ENCODE measurements at regions not wholly inside any gene's neighbourhood (a gene's known extent, or its start where the extent isn't known, plus 50 kb on each side); places are given as distances from the start of the nearest gene placed in this dataset.

DNA sequence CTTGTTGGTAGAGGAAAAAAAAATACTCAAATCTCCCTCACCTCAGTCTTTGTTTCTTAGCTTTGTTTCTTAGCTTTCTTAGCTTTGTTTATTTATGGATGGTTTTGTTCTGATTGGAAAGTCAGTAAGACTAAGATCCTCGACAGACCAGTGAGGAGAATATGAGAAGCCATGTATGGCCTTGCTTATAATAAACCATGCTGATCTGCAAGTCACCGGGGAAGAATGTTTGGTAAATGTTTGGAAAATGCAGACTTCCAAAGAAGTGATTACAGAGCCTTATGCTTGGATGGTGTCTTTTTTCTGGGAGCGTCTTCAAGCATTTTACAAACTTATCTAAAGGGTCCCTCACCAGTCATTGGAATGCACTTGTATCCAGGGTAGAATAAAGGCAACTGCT lies 90.1 kb upstream of the NOCT start:
- ChIA-PET CTCF (interaction anchor here (4.1 kb wide), 1 partner anchor 13 kb away, joined by 12 read pairs; no protein-coding TSS in a partner anchor), POLR2A (interaction anchor here (0.7 kb wide), 1 partner anchor 183 kb away, joined by 3 read pairs; no protein-coding TSS in a partner anchor)
- DNase-seq (ENCODE audit: extremely low spot score) = no peak
- TF ChIP-seq CTBP1 (IDR thresholded peaks at IDR 0.05; ENCODE audit: borderline replicate concordance) (no peak), ZNF384 (IDR thresholded peaks at IDR 0.05) (no peak), BHLHE40 (IDR thresholded peaks at IDR 0.05; ENCODE audit: borderline replicate concordance) (no peak), L3MBTL2 (conservative IDR thresholded peaks at IDR 0.05) (no peak), ARNT (IDR thresholded peaks at IDR 0.05) (no peak), FOXK2 (IDR thresholded peaks at IDR 0.05) (no peak), HDGF (IDR thresholded peaks at IDR 0.05; ENCODE audit: borderline replicate concordance) (no peak), FOXA1 (IDR thresholded peaks at IDR 0.05) (no peak), NFRKB (IDR thresholded peaks at IDR 0.05) (no peak), FOXM1 (IDR thresholded peaks at IDR 0.05; ENCODE audit: borderline replicate concordance) (no peak), SP1 (IDR thresholded peaks at IDR 0.05) (no peak), ELF4 (IDR thresholded peaks at IDR 0.05) (no peak)

DNA sequence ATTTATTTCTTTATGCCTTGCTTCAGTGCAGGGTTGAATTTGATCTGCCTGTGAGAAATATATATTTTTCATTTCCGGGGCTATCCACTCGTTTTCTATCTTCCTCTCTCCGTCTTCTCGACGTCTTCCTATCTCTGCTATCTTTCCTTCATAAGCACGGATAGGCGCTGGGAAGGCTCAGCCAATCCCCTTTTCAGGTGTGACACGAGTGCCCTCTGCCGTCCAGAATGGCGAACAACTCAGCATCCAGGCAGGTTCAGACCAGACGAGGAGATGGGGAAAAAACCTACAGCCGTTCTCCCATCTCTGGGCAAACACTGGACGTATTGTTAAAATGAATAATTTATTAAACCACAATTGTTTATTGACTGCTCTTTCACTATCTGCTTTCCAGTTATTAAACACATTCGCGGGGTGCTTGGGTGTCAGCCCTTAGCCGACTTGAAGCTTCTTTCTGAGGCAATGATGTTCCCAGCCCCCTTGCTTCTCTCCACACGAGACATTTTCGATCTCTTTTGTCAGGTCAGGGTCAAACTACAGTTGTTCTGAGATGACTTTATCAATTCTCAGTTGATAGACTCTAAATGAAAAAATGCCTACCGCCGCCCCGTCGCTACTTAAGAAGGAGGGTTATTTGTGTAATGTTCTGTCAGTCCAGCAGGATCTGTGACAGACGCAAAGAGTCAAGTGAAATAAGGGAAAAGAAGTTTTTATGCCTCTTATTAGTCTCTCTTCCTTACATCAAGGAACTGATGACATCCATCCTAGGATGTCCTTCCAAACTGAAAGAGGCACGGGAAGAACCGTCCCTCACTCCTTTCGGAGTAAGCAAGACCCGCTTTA lies 96.3 kb upstream of the NOCT start:
- POLR2A ChIA-PET = no interaction called here
- TF ChIP-seq FOXK2 (IDR thresholded peaks at IDR 0.05) (no peak), PKNOX1 (IDR thresholded peaks at IDR 0.05) (no peak), ARNT (IDR thresholded peaks at IDR 0.05) (no peak), NFRKB (IDR thresholded peaks at IDR 0.05) (no peak), TARDBP (IDR thresholded peaks at IDR 0.05) (no peak), BHLHE40 (IDR thresholded peaks at IDR 0.05; ENCODE audit: borderline replicate concordance) (no peak), HDGF (IDR thresholded peaks at IDR 0.05; ENCODE audit: borderline replicate concordance) (no peak)
- CTCF ChIA-PET = interaction anchor here (0.7 to 2.5 kb wide), 9 partner anchors 8 to 1099 kb away, joined by 3 to 9 read pairs (median 4); no protein-coding TSS in a partner anchor
- DNase-seq (ENCODE audit: extremely low spot score) = peak; percentile 83

GRCh38 chr4:138918169-138918869 lies 97.3 kb upstream of the NOCT start:
- ChIA-PET POLR2A (no interaction called here), CTCF (interaction anchor here (0.6 to 2.5 kb wide), 3 partner anchors 9 to 115 kb away, joined by 3 to 9 read pairs (median 3); no protein-coding TSS in a partner anchor)
- DNase-seq (ENCODE audit: extremely low spot score) = no peak
- TF ChIP-seq CTBP1 (IDR thresholded peaks at IDR 0.05; ENCODE audit: borderline replicate concordance) (no peak), NFRKB (IDR thresholded peaks at IDR 0.05) (no peak), TARDBP (IDR thresholded peaks at IDR 0.05) (no peak), ARNT (IDR thresholded peaks at IDR 0.05) (no peak), FOXK2 (IDR thresholded peaks at IDR 0.05) (no peak), FOXM1 (IDR thresholded peaks at IDR 0.05; ENCODE audit: borderline replicate concordance) (no peak)

GRCh38 chr4:138916763-138917162 lies 98.8 kb upstream of the NOCT start:
- POLR2A ChIA-PET = no interaction called here

GRCh38 chr4:138915756-138916155 lies 99.8 kb upstream of the NOCT start:
- POLR2A ChIA-PET = no interaction called here
- DNase-seq (ENCODE audit: extremely low spot score) = no peak
- CTCF ChIA-PET = interaction anchor here (0.7 to 1.7 kb wide), 2 partner anchors 17 to 45 kb away, joined by 3 to 6 read pairs; no protein-coding TSS in a partner anchor
- TF ChIP-seq L3MBTL2 (conservative IDR thresholded peaks at IDR 0.05) (no peak), TARDBP (IDR thresholded peaks at IDR 0.05) (no peak), ZNF384 (IDR thresholded peaks at IDR 0.05) (no peak)

More at GRCh38 chr4:138916763-138917162, 98.8 kb upstream of the NOCT start:
- CTCF ChIA-PET = interaction anchor here (0.6 to 1.7 kb wide), 4 partner anchors 21 to 863 kb away, joined by 3 to 6 read pairs (median 4); no protein-coding TSS in a partner anchor
- no peak for TF ChIP-seq PKNOX1 (IDR thresholded peaks at IDR 0.05)
- DNase-seq (ENCODE audit: extremely low spot score) = no peak

DNA sequence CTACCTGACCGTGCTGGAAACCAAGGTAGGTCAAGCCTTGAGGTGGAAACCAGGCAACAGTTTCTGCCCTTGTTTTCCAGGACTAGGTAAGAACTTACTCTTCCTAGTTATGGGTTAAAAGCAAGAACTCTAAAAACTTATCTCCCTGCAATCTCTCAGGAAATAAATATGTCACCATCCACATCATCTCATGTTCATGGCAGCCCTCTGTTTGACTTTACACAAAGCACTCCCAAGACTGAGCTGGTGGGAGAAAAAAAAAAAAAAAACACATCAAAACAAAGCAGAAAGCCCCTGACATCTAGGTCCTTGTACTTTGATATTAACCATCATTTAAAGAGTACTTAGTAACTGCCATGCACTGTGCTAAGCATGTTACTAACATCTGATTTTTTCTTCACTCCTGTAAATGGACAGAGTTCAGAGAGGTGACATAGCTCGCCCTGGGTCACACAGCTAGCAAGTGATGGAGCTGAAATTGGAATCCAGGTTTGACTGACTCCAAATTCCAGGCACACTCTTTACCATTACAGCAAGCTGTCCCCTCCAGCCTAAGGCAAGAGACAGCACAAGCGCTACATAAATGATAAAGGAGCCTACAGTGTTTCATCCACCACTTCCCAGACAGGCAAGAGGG lies 102.8 kb upstream of the NOCT start:
- DNase-seq (ENCODE audit: extremely low spot score) = no peak
- POLR2A ChIA-PET = no interaction called here
- TF ChIP-seq SUZ12 (IDR thresholded peaks at IDR 0.05) (no peak), ZNF384 (IDR thresholded peaks at IDR 0.05) (no peak), BHLHE40 (IDR thresholded peaks at IDR 0.05; ENCODE audit: borderline replicate concordance) (no peak), FOXA1 (IDR thresholded peaks at IDR 0.05) (no peak), ARNT (IDR thresholded peaks at IDR 0.05) (no peak), PKNOX1 (IDR thresholded peaks at IDR 0.05) (no peak), ELF4 (IDR thresholded peaks at IDR 0.05) (no peak), LEF1 (IDR thresholded peaks at IDR 0.05; ENCODE audit: borderline replicate concordance) (no peak), FOXM1 (IDR thresholded peaks at IDR 0.05; ENCODE audit: borderline replicate concordance) (no peak), HDGF (IDR thresholded peaks at IDR 0.05; ENCODE audit: borderline replicate concordance) (no peak), NFRKB (IDR thresholded peaks at IDR 0.05) (no peak), CTBP1 (IDR thresholded peaks at IDR 0.05; ENCODE audit: borderline replicate concordance) (no peak), SP1 (IDR thresholded peaks at IDR 0.05) (no peak), L3MBTL2 (conservative IDR thresholded peaks at IDR 0.05) (no peak), FOXK2 (IDR thresholded peaks at IDR 0.05) (no peak), TARDBP (IDR thresholded peaks at IDR 0.05) (no peak)
- CTCF ChIA-PET = interaction anchor here (0.6 to 1.2 kb wide), 3 partner anchors 41 to 167 kb away, joined by 3 to 8 read pairs (median 5); no protein-coding TSS in a partner anchor

Measured in HEK293T (cell line).